HL-60 (cell line): ENCODE measurements at regions not wholly inside any gene's neighbourhood (a gene's known extent, or its start where the extent isn't known, plus 50 kb on each side); places are given as distances from the start of the nearest gene placed in this dataset.

Source experiments
- POLR2AphosphoS5 ChIP-seq: IDR thresholded peaks from 2 replicates; pipeline ENCODE4 v1.6.1; 2012; ENCODE audit warnings: low read depth
- TF ChIP-seq, protein P1 (sequence below): IDR thresholded peaks from one replicate; pipeline ENCODE4 v1.5.1; 2011; ENCODE audit warnings: low read length, control low read depth, inconsistent platforms; ENCODE audit not compliant: insufficient read depth
- TF ChIP-seq, protein P2 (sequence below): IDR thresholded peaks from 2 replicates; pipeline ENCODE4 v1.6.1; 2012; ENCODE audit warnings: low read depth; ENCODE audit not compliant: insufficient replicate concordance

DNA sequence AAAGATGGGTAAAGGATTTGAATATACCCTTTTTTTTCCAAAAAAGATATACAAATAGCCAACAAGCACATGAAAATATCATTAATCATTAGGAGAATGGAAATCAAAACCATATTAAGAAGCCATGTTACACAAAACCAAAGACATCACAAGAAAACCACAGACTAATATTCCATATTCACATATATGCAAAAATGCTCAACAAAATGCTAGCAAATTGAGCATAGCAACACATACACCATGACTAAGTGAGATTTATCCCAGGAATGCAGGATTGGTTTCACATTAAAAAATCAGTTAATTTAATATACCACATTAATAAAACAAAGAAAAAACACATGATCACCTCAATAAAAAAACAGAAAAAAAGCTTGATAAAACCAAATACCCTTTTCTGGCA, 84.7 kb upstream of the LMNTD1 start:
- TF ChIP-seq POLR2AphosphoS5: no peak
- TF ChIP-seq, protein P1, sequence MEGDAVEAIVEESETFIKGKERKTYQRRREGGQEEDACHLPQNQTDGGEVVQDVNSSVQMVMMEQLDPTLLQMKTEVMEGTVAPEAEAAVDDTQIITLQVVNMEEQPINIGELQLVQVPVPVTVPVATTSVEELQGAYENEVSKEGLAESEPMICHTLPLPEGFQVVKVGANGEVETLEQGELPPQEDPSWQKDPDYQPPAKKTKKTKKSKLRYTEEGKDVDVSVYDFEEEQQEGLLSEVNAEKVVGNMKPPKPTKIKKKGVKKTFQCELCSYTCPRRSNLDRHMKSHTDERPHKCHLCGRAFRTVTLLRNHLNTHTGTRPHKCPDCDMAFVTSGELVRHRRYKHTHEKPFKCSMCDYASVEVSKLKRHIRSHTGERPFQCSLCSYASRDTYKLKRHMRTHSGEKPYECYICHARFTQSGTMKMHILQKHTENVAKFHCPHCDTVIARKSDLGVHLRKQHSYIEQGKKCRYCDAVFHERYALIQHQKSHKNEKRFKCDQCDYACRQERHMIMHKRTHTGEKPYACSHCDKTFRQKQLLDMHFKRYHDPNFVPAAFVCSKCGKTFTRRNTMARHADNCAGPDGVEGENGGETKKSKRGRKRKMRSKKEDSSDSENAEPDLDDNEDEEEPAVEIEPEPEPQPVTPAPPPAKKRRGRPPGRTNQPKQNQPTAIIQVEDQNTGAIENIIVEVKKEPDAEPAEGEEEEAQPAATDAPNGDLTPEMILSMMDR: no peak
- TF ChIP-seq, protein P2, sequence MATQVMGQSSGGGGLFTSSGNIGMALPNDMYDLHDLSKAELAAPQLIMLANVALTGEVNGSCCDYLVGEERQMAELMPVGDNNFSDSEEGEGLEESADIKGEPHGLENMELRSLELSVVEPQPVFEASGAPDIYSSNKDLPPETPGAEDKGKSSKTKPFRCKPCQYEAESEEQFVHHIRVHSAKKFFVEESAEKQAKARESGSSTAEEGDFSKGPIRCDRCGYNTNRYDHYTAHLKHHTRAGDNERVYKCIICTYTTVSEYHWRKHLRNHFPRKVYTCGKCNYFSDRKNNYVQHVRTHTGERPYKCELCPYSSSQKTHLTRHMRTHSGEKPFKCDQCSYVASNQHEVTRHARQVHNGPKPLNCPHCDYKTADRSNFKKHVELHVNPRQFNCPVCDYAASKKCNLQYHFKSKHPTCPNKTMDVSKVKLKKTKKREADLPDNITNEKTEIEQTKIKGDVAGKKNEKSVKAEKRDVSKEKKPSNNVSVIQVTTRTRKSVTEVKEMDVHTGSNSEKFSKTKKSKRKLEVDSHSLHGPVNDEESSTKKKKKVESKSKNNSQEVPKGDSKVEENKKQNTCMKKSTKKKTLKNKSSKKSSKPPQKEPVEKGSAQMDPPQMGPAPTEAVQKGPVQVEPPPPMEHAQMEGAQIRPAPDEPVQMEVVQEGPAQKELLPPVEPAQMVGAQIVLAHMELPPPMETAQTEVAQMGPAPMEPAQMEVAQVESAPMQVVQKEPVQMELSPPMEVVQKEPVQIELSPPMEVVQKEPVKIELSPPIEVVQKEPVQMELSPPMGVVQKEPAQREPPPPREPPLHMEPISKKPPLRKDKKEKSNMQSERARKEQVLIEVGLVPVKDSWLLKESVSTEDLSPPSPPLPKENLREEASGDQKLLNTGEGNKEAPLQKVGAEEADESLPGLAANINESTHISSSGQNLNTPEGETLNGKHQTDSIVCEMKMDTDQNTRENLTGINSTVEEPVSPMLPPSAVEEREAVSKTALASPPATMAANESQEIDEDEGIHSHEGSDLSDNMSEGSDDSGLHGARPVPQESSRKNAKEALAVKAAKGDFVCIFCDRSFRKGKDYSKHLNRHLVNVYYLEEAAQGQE: no peak
